ENCODE measurements at regions not wholly inside any gene's neighbourhood (a gene's known extent, or its start where the extent isn't known, plus 50 kb on each side); places are given as distances from the start of the nearest gene placed in this dataset.
"Not testable (repeated sequence)": the region's sequence is repeated elsewhere in the genome, so short reads cannot be mapped to it uniquely, and the experiment has no call there.

GRCh38 chr7:25684360-25684759 is 456.1 kb upstream of the NPVF start:
- DNase-seq (ENCODE audit: extremely low read depth, low read depth, low spot score) = no peak

- no peak for DNase-seq (ENCODE audit: extremely low read depth, low read depth, low spot score)
Observed at GRCh38 chr7:25686493-25686892, 458.2 kb upstream of the NPVF start.

GRCh38 chr7:25694211-25694610 is 457.8 kb upstream of the NFE2L3 start:
- DNase-seq (ENCODE audit: extremely low read depth, low read depth, low spot score) = no peak

- no peak for DNase-seq (ENCODE audit: extremely low read depth, low read depth, low spot score)
Observed at GRCh38 chr7:25694699-25695098, 457.3 kb upstream of the NFE2L3 start.

GRCh38 chr7:25696571-25696970 is 455.4 kb upstream of the NFE2L3 start:
- no peak for DNase-seq (ENCODE audit: extremely low read depth, low read depth, low spot score)

- DNase-seq (ENCODE audit: extremely low read depth, low read depth, low spot score) = no peak
Observed at GRCh38 chr7:25698451-25699113, 453.4 kb upstream of the NFE2L3 start.

- not testable (repeated sequence) for DNase-seq (ENCODE audit: extremely low read depth, low read depth, low spot score)
Observed at GRCh38 chr7:25700141-25700540, 451.9 kb upstream of the NFE2L3 start.

- DNase-seq (ENCODE audit: extremely low read depth, low read depth, low spot score) = no peak
Observed at GRCh38 chr7:25704413-25704812, 447.6 kb upstream of the NFE2L3 start.

- no peak for DNase-seq (ENCODE audit: extremely low read depth, low read depth, low spot score)
Observed at GRCh38 chr7:25706764-25707163, 445.2 kb upstream of the NFE2L3 start.

- DNase-seq (ENCODE audit: extremely low read depth, low read depth, low spot score) = no peak
Observed at GRCh38 chr7:25707768-25708620, 444.0 kb upstream of the NFE2L3 start.

GRCh38 chr7:25710959-25711358 is 441.0 kb upstream of the NFE2L3 start:
- DNase-seq (ENCODE audit: extremely low read depth, low read depth, low spot score) = no peak

- DNase-seq (ENCODE audit: extremely low read depth, low read depth, low spot score) = no peak
Observed at GRCh38 chr7:25711940-25712339, 440.1 kb upstream of the NFE2L3 start.

GRCh38 chr7:25712500-25712899 is 439.5 kb upstream of the NFE2L3 start:
- no peak for DNase-seq (ENCODE audit: extremely low read depth, low read depth, low spot score)

- DNase-seq (ENCODE audit: extremely low read depth, low read depth, low spot score) = no peak
Observed at GRCh38 chr7:25714013-25714412, 438.0 kb upstream of the NFE2L3 start.

- no peak for DNase-seq (ENCODE audit: extremely low read depth, low read depth, low spot score)
Observed at GRCh38 chr7:25716421-25716820, 435.6 kb upstream of the NFE2L3 start.

- DNase-seq (ENCODE audit: extremely low read depth, low read depth, low spot score) = no peak
Observed at GRCh38 chr7:25718596-25718995, 433.4 kb upstream of the NFE2L3 start.

GRCh38 chr7:25719190-25719896 is 432.7 kb upstream of the NFE2L3 start:
- no peak for DNase-seq (ENCODE audit: extremely low read depth, low read depth, low spot score)

- no peak for DNase-seq (ENCODE audit: extremely low read depth, low read depth, low spot score)
Observed at GRCh38 chr7:25720427-25720826, 431.6 kb upstream of the NFE2L3 start.

GRCh38 chr7:25722856-25723255 is 429.1 kb upstream of the NFE2L3 start:
- no peak for DNase-seq (ENCODE audit: extremely low read depth, low read depth, low spot score)

GRCh38 chr7:25725451-25725850 is 426.5 kb upstream of the NFE2L3 start:
- no peak for DNase-seq (ENCODE audit: extremely low read depth, low read depth, low spot score)

GRCh38 chr7:25726170-25726780 is 425.7 kb upstream of the NFE2L3 start:
- no peak for DNase-seq (ENCODE audit: extremely low read depth, low read depth, low spot score)
